Activated CD8-positive, alpha-beta T cell treated with anti-CD3 and anti-CD28 coated beads for 36 hours (primary cell): ENCODE measurements at regions not wholly inside any gene's neighbourhood (a gene's known extent, or its start where the extent isn't known, plus 50 kb on each side); places are given as distances from the start of the nearest gene placed in this dataset.

Experiments
- ATAC-seq: fragments of 200-7000 bp; cut with Tn5 transposase; one replicate; pipeline ENCODE4 v1.10.0; 2021; ENCODE audit warnings: mild to moderate bottlenecking, moderate library complexity
- CTCF ChIA-PET: fragments of 350-600 bp; sonication (Branson Sonifier 250); formaldehyde crosslinking; loops from one replicate; lab custom pipeline; 2021; ENCODE audit warnings: antibody characterized with exemption; lab: Charles Lee
- POLR2A ChIA-PET: fragments of 350-600 bp; sonication (Branson Sonifier 250); formaldehyde crosslinking; loops from one replicate; lab custom pipeline; 2021; ENCODE audit warnings: antibody characterized with exemption; lab: Charles Lee
- DNase-seq: peaks from one replicate; pipeline ENCODE4 v3.0.0-alpha.2; 2020
- H3K27ac Mint-ChIP-seq: one replicate; pipeline ENCODE4 v1.8.0; 2021; ENCODE audit warnings: mild to moderate bottlenecking, mixed read lengths
- H3K27me3 Mint-ChIP-seq: one replicate; pipeline ENCODE4 v1.8.0; 2021; ENCODE audit warnings: mixed read lengths
- H3K36me3 Mint-ChIP-seq: one replicate; pipeline ENCODE4 v1.8.0; 2021; ENCODE audit warnings: low read depth, mixed read lengths
- H3K4me1 Mint-ChIP-seq: one replicate; pipeline ENCODE4 v1.8.0; 2021; ENCODE audit warnings: low read depth, mixed read lengths
- H3K4me3 Mint-ChIP-seq: one replicate; pipeline ENCODE4 v1.8.0; 2021; ENCODE audit warnings: mild to moderate bottlenecking, moderate library complexity, mixed read lengths
- H3K9me3 Mint-ChIP-seq: one replicate; pipeline ENCODE4 v1.8.0; 2021; ENCODE audit warnings: mixed read lengths
- CTCF ChIP-seq: fragments of 200-600 bp; IDR thresholded peaks from one replicate; pipeline ENCODE4 v1.8.0; 2022; ENCODE audit warnings: antibody characterized with exemption, mild to moderate bottlenecking
- intact Hi-C: fragments of 100-400 bp; cut with micrococcal nuclease; formaldehyde crosslinking; loops from one replicate; pipeline ENCODE4 v1.10.0; 2022

GRCh38 chr6:163814494-163815364 lies 400.2 kb downstream of the QKI start:
- no peaks in the 10 kb centered on the region for H3K4me1 Mint-ChIP-seq
- POLR2A ChIA-PET: no interaction called here

DNA sequence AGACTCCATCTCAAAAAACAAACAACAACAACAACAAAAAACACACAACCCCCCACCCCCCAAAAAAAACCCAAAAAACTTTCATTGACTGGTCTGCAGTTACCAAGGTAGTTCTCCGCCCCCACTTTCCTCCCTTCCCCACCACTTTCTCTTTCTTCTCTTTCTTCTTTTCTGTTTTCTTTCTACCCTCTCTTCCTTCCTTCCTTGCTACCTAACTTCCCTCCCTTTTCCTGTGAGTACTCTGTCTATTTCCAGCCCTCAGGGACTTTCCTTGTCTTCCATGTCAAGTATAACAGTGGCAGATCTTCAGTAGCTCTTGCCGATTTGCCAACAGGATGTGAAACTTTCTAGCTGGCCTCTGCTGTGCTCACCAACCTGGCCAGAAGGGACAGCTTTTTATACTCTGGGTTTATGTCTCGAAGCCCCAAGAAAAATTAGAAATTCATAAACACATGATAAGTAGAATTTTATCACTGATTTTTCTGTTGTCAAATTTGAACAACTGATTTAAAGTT lies 399.5 kb downstream of the QKI start:
- ATAC-seq (no peak), DNase-seq (no peak)
- Mint-ChIP-seq H3K4me3 (no peak overlapping the region), H3K27ac (no peak overlapping the region), H3K4me1 (no peaks in the 10 kb centered on the region), H3K27me3 (peaks cover 2% of the 10 kb centered on the region), H3K9me3 (no peaks in the 10 kb centered on the region), H3K36me3 (no peaks in the 10 kb centered on the region)
- ChIA-PET CTCF (no interaction called here), POLR2A (no interaction called here)
- intact Hi-C loops: no loop called here
- TF ChIP-seq CTCF: no peak

More at GRCh38 chr6:163814494-163815364, 400.2 kb downstream of the QKI start:
- no peak for ATAC-seq
- DNase-seq: no peak
- intact Hi-C loops: no loop called here
- CTCF ChIA-PET: no interaction called here
- TF ChIP-seq CTCF: no peak
- no peaks in the 10 kb centered on the region for H3K36me3 Mint-ChIP-seq
- peaks cover 2% of the 10 kb centered on the region for H3K27me3 Mint-ChIP-seq
- no peaks in the 10 kb centered on the region for H3K9me3 Mint-ChIP-seq
- no peak overlapping the region for H3K4me3 Mint-ChIP-seq
- H3K27ac Mint-ChIP-seq: no peak overlapping the region

- POLR2A ChIA-PET: no interaction called here
- H3K27me3 Mint-ChIP-seq: peaks cover 2% of the 10 kb centered on the region
- H3K9me3 Mint-ChIP-seq: no peaks in the 10 kb centered on the region
- CTCF ChIA-PET: no interaction called here
- no peak overlapping the region for H3K4me3 Mint-ChIP-seq
- intact Hi-C loops: no loop called here
- H3K27ac Mint-ChIP-seq: no peak overlapping the region
- ATAC-seq (no peak), DNase-seq (no peak)
- TF ChIP-seq CTCF: no peak
- H3K36me3 Mint-ChIP-seq: no peaks in the 10 kb centered on the region
- H3K4me1 Mint-ChIP-seq: no peaks in the 10 kb centered on the region
Measured at GRCh38 chr6:163811317-163811716, 396.8 kb downstream of the QKI start.

DNA sequence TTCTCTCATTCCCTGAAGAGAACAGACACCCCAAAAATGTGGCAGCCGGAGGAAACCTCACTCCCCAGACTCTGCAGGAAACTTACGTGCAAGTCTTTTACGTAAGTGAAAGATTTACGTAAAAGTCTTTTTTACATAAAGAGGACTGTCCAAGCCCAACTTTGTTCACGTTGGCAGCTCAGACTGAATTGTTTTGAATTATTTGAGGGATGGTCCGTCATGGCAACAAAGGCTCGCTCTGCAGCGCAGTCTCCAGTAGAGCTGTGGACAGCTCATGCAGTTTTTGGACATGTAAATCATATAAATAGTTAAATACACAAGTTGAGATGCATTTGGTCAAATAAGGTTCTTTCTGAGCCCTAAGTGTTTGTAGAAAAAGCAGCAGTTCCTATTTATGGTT lies 394.8 kb downstream of the QKI start:
- no peaks in the 10 kb centered on the region for H3K4me1 Mint-ChIP-seq
- ATAC-seq: no peak
- no peak for DNase-seq
- ChIA-PET CTCF (no interaction called here), POLR2A (no interaction called here)
- TF ChIP-seq CTCF: no peak
- intact Hi-C loops: no loop called here
- no peaks in the 10 kb centered on the region for H3K9me3 Mint-ChIP-seq
- no peaks in the 10 kb centered on the region for H3K36me3 Mint-ChIP-seq
- H3K4me3 Mint-ChIP-seq: no peak overlapping the region
- no peak overlapping the region for H3K27ac Mint-ChIP-seq
- peaks cover 4% of the 10 kb centered on the region for H3K27me3 Mint-ChIP-seq

DNA sequence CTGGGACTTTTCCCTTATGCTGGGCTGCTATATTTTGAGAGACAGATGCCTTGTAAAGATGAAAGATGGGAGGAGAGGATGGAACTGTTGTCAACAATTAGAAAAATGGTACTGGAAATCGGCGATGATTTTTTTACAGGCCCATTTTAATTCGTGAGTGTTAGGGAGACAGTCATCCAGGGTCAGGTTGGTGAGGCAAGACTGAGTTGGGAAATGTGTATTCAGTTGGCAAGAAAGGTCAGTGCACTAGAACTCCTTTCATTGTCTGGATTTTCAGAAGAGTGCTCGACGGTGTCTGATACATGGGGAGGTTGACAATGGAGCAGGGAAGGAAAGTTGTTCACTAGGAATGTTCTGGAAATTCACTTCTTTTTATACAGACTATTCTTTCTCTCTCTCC lies 394.4 kb downstream of the QKI start:
- ChIA-PET CTCF (interaction anchor here (1.0 kb wide), 1 partner anchor 12 kb away, joined by 3 read pairs; no protein-coding TSS in a partner anchor), POLR2A (no interaction called here)
- Mint-ChIP-seq H3K4me3 (no peak overlapping the region), H3K4me1 (no peaks in the 10 kb centered on the region), H3K36me3 (no peaks in the 10 kb centered on the region), H3K27me3 (peaks cover 4% of the 10 kb centered on the region), H3K9me3 (no peaks in the 10 kb centered on the region), H3K27ac (no peak overlapping the region)
- no peak for TF ChIP-seq CTCF
- DNase-seq (no peak), ATAC-seq (no peak)
- intact Hi-C loops: no loop called here
